ENCODE measurements at regions not wholly inside any gene's neighbourhood (a gene's known extent, or its start where the extent isn't known, plus 50 kb on each side); places are given as distances from the start of the nearest gene placed in this dataset.

- no peak overlapping the region for H3K4me3 ChIP-seq
- TF ChIP-seq CTCF (IDR thresholded peaks at IDR 0.05) = no peak
- DNase-seq (ENCODE audit: low spot score) = no peak
- H3K27ac ChIP-seq = no peak overlapping the region
These were observed 78.3 kb upstream of the BCL9 start for GRCh38 chr1:147463022-147463421.

GRCh38 chr1:147466543-147466942, 74.8 kb upstream of the BCL9 start:
- DNase-seq (ENCODE audit: low spot score) = no peak
- H3K27ac ChIP-seq = no peak overlapping the region
- no peak for TF ChIP-seq CTCF (IDR thresholded peaks at IDR 0.05)
- H3K4me3 ChIP-seq = no peak overlapping the region

- TF ChIP-seq CTCF (IDR thresholded peaks at IDR 0.05) = no peak
- no peak overlapping the region for H3K4me3 ChIP-seq
- DNase-seq (ENCODE audit: low spot score) = no peak
- no peak overlapping the region for H3K27ac ChIP-seq
These were observed 71.2 kb upstream of the BCL9 start for GRCh38 chr1:147470079-147470478.

- no peak for DNase-seq (ENCODE audit: low spot score)
- Histone ChIP-seq H3K27ac (no peak overlapping the region), H3K4me3 (no peak overlapping the region)
- no peak for TF ChIP-seq CTCF (IDR thresholded peaks at IDR 0.05)
These were observed 68.8 kb upstream of the BCL9 start for GRCh38 chr1:147472489-147472888.

GRCh38 chr1:147472966-147473732, 68.2 kb upstream of the BCL9 start:
- no peak for TF ChIP-seq CTCF (IDR thresholded peaks at IDR 0.05)
- no peak for DNase-seq (ENCODE audit: low spot score)
- Histone ChIP-seq H3K4me3 (no peak overlapping the region), H3K27ac (no peak overlapping the region)

GRCh38 chr1:147473733-147474049, 67.6 kb upstream of the BCL9 start:
- H3K27ac ChIP-seq = no peak overlapping the region
- no peak for TF ChIP-seq CTCF (IDR thresholded peaks at IDR 0.05)
- DNase-seq (ENCODE audit: low spot score) = no peak
- no peak overlapping the region for H3K4me3 ChIP-seq

GRCh38 chr1:147475488-147475887, 65.8 kb upstream of the BCL9 start:
- H3K4me3 ChIP-seq = no peak overlapping the region
- no peak overlapping the region for H3K27ac ChIP-seq
- no peak for DNase-seq (ENCODE audit: low spot score)
- TF ChIP-seq CTCF (IDR thresholded peaks at IDR 0.05) = no peak
